Lower leg skin (tissue), 3 donors: ENCODE measurements at regions not wholly inside any gene's neighbourhood (a gene's known extent, or its start where the extent isn't known, plus 50 kb on each side); places are given as distances from the start of the nearest gene placed in this dataset.

ENCODE experiments used
- POLR2A ChIP-seq, 2 donors: fragments of 450-650 bp; IDR thresholded peaks; one replicate each; pipeline ENCODE4 v1.6.1; 2016 to 2017; ENCODE audit warnings: antibody characterized with exemption in 2 of 2, mild to moderate bottlenecking in 1 of 2, moderate library complexity in 1 of 2
- TF ChIP-seq, protein P1 (sequence below), 3 donors: fragments of 450-650 bp; IDR thresholded peaks; one replicate each; pipeline ENCODE4 v1.5.1; 2016; ENCODE audit warnings: antibody characterized with exemption in 3 of 3, mild to moderate bottlenecking in 3 of 3, moderate library complexity in 2 of 3

DNA sequence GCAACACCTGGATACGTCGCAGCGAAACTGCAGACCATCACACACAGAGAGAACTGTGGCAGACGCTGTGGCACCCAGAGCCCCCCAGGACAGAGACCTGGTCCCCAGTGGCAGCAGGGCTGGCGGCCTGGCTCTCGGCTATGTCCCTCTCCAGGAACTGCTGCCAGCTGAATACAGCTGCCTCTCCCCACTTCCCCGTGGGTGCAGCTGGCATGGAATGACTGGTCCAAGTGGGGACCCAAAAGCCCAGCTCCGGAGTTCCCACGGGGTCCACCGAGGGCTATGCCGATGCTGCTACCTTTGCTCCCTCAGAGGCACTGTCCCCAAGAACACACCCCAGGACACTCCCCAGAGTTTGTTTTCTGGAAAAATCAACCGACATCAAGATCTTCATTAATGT lies 67.8 kb upstream of the GATA2 start:
- TF ChIP-seq, protein P1, sequence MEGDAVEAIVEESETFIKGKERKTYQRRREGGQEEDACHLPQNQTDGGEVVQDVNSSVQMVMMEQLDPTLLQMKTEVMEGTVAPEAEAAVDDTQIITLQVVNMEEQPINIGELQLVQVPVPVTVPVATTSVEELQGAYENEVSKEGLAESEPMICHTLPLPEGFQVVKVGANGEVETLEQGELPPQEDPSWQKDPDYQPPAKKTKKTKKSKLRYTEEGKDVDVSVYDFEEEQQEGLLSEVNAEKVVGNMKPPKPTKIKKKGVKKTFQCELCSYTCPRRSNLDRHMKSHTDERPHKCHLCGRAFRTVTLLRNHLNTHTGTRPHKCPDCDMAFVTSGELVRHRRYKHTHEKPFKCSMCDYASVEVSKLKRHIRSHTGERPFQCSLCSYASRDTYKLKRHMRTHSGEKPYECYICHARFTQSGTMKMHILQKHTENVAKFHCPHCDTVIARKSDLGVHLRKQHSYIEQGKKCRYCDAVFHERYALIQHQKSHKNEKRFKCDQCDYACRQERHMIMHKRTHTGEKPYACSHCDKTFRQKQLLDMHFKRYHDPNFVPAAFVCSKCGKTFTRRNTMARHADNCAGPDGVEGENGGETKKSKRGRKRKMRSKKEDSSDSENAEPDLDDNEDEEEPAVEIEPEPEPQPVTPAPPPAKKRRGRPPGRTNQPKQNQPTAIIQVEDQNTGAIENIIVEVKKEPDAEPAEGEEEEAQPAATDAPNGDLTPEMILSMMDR (IDR thresholded peaks at IDR 0.05): no peak
- no peak for TF ChIP-seq POLR2A (IDR thresholded peaks at IDR 0.05)
